NCI-H2196 (cell line): ENCODE measurements at regions not wholly inside any gene's neighbourhood (a gene's known extent, or its start where the extent isn't known, plus 50 kb on each side); places are given as distances from the start of the nearest gene placed in this dataset.
"Not testable (repeated sequence)": the region's sequence is repeated elsewhere in the genome, so short reads cannot be mapped to it uniquely, and the experiment has no call there.

Experiments
- DNase-seq: peaks from one replicate; lab custom pipeline; 2025; ENCODE audit not compliant: unreplicated experiment; lab: John Stamatoyannopoulos, UW

- DNase-seq, result peak; percentile 0
Measured at GRCh38 chr4:137881641-137882040, 349.3 kb upstream of the PCDH18 start.

GRCh38 chr4:137868067-137868466, 335.8 kb upstream of the PCDH18 start:
- not testable (repeated sequence) for DNase-seq

DNA sequence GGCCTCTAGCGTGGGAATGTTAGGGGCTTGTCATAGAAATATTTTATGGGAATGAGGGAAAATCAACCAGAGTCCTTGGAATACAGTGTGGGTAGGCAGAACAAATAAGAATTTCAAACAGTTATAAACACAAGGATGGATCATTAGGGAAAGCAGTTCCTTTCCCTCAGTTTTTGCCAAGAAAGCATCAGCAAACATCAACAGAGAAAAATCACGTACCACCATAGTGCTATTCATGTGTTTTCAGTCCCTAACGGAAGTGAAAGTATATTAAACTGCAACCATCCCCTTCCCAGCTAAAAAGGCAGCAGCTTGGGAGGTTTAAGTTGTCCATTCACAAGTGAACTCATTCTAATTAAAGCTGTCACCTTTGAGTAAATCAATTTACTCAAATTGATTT, 334.4 kb upstream of the PCDH18 start:
- no peak for DNase-seq

GRCh38 chr4:137861682-137862081, 329.4 kb upstream of the PCDH18 start:
- DNase-seq, result no peak

DNA sequence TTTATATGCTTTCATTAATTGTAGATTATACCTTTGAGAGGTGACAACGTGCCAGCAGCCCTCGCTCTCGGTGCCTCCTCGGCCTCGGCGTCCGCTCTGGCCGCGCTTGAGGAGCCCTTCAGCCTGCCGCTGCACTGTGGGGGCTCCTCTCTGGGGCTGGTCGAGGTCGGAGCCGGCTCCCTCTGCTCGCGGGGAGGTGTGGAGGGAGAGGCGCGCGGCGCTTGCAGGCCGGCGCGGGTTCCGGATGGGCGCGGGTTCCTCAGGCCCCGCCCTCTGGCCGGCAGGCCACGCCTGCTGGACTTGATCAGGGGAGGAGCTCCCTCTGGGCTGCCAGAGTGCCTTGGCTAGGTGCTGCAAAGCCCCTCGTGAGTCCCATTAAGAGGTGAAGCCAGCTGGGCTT, 321.1 kb upstream of the PCDH18 start:
- no peak for DNase-seq

DNA sequence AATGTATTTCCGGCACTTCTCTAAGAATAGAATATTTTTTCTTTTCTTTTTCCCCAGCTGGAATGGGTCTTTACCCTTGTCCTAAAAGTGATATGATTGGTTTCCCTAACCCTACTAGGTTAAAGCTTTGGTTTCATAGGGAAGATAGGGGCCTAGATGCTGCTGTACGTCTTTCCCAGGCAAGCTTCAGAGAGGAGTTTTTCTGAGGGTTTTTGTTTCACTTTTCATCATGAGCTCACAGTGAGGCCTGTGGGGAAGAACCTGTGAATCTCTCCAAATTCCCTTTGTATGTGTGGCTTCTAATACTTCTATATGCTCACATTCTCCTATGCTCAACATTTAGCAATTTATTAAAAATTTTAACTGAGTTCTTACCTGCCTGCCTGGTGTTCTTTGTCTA, 320.0 kb upstream of the PCDH18 start:
- no peak for DNase-seq

DNA sequence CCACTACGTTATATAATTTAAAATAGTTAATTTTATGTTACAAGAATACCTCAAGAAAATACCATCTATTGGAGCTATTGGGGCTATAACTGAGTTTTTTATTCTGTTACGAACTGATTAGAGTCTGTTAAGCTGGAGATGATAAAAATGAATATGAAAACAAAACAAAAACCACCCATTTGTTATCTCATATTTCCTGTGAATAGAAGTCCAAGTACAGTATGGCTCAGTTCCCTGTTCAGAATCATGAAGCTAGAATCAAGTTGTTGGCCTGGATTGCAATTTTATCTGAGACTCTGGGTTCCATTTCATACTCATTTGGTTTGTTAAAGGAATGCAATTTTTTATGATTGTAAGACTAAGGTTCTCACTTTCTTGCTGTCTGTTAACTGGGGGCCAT, 319.1 kb upstream of the PCDH18 start:
- DNase-seq, result no peak

DNA sequence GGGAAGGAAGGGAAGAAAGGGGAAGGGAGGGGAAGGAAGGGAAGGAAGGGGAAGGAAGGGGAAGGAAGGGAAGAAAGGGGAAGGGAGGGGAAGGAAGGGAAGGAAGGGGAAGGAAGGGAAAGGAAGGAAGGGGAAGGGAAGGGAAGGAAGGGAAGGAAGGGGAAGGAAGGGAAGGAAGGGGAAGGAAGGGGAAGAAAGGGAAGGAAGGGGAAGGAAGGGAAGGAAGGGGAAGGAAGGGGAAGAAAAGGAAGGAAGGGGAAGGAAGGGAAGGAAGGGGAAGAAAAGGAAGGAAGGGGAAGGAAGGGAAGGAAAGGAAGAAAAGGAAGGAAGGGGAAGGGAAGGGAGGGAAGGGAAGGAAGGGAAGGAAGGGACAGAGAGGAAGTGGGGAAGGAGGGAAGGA, 295.7 kb upstream of the PCDH18 start:
- not testable (repeated sequence) for DNase-seq

- DNase-seq, result no peak
Measured at GRCh38 chr4:137825505-137825904, 293.2 kb upstream of the PCDH18 start.

GRCh38 chr4:137823007-137823406, 290.7 kb upstream of the PCDH18 start:
- no peak for DNase-seq

GRCh38 chr4:137819964-137820383, 287.7 kb upstream of the PCDH18 start:
- DNase-seq, result no peak

DNA sequence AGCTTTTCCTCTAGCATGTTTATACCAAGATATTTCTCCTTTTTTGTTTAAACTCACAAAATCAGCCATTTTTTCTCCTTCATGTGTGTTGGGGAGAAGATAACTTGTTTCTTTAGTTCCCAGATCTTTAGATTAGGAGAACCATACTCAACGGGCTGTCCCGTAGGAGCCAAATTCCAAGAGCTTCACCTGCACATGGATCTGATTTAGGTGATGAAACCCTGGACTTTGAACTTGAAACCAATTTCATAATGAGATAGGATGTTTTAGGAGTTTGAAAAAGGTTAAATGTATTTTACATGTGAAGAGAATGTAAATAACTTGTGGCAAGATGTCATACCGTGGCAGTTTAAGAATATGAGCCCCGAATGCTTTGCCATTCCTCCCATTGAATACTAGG, 280.0 kb upstream of the PCDH18 start:
- no peak for DNase-seq

GRCh38 chr4:137806420-137806819, 274.1 kb upstream of the PCDH18 start:
- no peak for DNase-seq

DNA sequence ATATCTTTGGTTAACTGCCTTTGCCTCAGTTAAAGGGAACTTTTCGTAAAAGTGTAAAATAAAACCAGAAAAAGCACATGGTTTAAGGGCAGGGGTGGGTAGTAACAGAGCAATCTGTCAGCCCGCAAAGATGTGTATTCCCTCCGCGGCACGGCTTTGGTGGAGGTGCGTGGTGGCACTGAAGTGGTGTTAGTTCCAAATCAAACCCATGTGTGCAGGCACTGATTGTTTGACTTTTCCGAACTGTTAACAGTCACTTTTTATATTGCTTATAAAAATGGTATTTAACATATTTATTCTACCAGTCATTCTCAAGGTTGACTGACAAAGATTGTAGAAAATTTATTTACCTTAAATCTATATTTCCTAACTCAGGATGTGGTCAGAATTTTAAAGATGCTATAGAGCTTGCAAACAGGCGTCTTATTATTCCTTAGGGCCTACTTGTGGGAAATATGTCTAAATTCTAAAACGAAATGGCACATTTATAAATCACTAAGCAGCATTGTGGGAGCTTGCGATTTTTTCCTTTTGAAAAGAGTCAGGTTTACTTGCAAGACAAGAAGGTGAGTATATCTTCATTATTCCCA, 272.7 kb upstream of the PCDH18 start:
- DNase-seq, result no peak

- no peak for DNase-seq
Measured at GRCh38 chr4:137800861-137801260, 268.6 kb upstream of the PCDH18 start.

DNA sequence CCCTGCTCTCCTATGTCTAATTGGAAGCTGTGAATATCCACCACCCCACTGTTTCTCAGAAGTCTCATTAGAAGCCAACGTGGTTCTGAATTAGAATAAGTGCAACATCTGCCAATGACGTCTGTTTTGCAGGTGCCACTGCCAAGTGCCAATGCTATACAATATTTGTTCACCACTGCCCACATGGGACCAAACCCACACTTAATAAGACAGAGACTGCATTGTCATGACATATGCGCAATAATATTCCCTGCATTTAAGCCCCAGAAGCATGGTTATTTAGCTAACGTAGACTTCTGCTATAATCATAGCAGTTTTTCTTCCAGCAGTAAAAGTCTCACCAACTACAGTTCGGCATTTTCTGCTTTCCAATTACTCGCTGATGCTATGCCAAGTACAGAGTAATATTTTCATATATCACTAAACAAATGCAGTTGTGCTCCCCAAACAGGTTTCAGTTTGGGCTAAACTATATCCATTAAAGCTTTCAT, 262.5 kb upstream of the PCDH18 start:
- no peak for DNase-seq

DNA sequence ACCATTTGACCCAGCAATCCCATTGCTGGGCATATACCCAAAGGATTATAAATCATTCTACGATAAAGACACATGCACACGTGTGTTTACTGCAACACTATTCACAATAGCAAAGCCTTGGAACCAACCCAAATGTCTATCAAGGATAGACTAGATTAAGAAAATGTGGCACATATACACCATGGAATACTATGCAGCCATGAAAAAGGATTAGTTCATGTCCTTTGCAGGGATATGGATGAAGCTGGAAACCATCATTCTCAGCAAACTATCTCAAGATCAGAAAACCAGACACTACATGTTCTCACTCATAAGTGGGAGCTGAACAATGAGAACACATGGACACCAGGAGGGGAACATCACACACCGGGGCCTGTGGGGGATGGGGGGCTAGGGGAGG, 257.0 kb upstream of the PCDH18 start:
- DNase-seq, result not testable (repeated sequence)

DNA sequence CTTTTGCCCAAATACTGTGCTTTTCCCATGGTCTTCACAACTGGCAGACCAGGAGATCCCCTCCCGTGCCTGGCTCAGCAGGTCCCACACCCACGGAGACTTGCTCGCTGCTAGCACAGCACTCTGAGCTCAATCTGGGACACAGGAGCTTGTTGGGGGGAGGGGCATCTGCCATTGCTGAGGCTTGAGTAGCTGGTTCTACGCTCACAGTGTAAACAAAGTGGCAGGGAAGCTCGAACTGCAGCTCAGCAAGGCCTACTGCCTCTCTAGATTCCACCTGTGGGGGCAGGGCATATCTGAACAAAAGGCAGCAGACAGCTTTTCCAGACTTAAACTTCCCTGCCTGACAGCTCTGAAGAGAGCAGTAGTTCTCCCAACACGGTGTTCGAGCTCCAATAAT, 251.6 kb upstream of the PCDH18 start:
- not testable (repeated sequence) for DNase-seq

DNA sequence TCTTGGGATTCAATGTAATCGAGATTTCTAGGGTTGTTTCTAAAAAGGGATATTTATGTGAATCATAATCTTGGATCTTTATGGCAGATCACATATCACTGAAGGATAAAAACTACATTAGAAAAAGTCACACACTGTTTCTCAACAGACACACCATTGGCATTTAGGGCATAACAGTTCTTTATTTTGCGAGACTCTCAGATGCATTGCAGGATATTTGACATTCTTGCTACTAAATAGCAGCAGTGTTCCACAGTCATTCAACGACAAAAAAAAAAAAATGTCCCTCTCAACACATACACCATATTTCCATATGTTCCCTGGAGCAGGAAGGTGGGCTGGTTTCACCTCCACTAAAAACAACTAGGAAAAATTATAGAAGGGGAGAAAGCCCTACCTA, 243.4 kb upstream of the PCDH18 start:
- DNase-seq, result no peak

- DNase-seq, result no peak
Measured at GRCh38 chr4:137774501-137774900, 242.2 kb upstream of the PCDH18 start.

- DNase-seq, result no peak
Measured at GRCh38 chr4:137768881-137769280, 236.6 kb upstream of the PCDH18 start.

GRCh38 chr4:137768196-137768595, 235.9 kb upstream of the PCDH18 start:
- no peak for DNase-seq

DNA sequence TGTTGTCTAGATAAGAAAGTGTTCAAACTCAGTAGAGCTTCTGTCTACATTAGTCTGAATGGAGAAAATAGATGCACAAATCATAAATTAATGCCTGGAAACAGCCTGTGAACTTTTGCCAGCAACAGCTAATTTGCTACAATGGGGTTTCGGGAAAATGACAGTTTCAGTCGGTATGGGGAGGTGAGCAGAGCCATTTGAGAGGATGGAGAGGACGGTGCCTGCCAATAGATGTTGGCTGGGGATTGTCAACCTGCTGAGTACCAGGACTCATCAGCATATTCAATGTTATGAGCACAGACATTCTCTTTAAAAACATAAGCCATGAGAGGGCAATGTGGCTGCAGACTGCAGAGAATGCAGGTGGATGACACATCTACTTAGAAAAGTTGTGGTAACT, 230.3 kb upstream of the PCDH18 start:
- DNase-seq, result no peak
